ENCODE measurements at regions not wholly inside any gene's neighbourhood (a gene's known extent, or its start where the extent isn't known, plus 50 kb on each side); places are given as distances from the start of the nearest gene placed in this dataset.
A peak's percentile ranks its signal among the peaks of the same experiment; 100 is the strongest.

DNA sequence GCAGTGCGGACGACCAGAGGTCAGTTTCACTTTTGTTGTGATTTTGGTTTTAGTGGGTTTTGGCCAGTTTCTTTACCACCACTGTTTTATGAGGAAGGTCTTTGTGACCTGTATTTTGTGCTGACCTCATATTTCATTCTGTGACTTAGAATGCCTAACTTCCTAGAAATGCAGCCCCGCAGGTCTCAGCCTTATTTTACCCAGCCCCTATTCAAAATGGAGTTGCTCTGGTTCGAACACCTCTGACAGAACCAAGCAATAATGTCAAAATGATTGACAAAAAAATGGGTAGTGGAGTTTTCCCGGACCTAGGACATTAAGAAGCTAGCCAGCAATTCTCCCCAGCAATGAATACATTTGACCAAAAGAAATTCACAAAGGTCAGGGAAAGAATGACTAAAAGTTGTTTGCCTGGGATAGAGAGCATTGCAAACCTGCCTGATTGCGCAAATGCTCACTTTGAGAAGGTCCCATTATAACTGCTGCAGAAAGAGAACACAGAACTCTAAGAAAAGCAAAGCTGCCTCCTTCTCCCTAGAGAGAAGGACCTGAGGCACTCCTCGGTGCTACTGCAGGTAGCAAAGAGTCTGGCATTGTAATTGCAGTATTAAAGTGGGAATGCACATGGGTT, 288.8 kb downstream of the ADGB start:
- DNase-seq, result no peak

DNA sequence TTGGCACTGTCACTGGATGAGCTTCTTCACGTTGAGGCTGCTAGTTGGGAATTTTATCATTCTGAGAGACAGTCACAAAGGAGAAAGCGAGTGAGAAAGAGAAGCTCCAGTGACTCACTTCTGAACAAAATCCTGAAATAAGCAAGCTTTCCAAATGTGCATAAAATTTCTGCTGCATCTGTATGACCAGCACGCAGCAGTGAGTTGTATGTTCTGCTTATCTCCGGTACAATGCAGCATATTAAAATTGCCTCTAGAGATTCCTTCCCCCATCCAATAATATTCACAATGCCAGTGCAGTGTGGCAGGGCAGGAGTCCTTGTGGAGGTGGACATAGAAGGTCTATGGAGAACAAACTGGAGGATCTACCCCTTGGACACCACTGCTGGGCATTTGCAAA, 290.5 kb downstream of the ADGB start:
- DNase-seq, result no peak

DNA sequence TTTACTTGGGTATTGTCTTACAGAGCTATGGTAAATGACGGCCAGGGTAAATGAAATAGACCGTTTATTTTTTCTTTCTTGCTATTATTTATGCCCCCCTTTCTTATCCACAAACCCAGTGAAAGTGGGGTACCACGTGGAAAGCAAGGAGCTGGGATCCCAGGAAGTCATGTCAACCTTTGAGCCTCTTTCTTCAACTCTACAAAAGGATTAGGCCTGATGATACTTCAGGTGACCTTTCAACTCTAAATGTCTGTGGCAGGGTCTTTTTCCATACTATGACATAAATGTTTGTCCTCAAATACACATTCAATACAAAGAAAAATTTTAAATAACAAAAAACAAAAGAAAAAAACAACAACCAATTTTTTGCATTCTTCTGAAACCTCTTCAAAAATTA, 291.4 kb downstream of the ADGB start:
- no peak for DNase-seq

DNA sequence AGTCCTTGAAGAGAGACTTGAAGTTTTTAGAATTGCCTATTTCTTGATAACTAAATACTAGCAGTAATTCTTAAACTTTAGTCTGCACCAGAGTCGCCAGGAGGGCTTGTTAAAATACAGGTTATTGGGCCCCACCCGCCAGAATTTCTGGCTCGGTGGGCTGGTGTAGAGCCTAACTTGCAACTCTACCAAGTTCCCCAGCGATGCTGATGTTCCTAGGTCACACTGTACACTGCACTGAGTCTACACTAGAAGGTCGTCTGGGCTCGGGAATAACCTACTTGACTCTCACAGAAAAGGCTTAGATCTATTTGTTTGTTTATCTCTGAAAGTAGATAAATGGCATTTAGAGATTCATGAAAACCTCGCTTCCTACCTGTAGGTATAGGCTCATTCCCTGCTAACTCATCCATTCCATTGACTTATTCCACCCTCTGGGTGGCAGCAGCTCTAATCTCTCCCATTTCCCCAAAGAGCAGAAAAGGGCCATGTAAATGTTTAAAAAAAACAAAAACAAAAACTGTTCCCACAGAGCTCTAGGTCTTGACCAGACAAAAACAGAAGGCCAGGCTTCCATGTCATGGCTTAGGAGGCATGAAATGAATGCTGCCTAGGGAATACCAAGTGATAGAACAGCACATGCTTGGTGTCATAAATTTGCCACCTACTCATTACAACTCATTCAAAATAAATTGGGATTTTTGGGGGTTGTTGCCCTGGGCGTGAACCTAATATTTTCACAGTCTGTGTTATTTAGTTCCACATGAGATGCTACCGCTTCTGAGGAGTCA, 292.1 kb downstream of the ADGB start:
- peak; percentile 88 for DNase-seq

DNA sequence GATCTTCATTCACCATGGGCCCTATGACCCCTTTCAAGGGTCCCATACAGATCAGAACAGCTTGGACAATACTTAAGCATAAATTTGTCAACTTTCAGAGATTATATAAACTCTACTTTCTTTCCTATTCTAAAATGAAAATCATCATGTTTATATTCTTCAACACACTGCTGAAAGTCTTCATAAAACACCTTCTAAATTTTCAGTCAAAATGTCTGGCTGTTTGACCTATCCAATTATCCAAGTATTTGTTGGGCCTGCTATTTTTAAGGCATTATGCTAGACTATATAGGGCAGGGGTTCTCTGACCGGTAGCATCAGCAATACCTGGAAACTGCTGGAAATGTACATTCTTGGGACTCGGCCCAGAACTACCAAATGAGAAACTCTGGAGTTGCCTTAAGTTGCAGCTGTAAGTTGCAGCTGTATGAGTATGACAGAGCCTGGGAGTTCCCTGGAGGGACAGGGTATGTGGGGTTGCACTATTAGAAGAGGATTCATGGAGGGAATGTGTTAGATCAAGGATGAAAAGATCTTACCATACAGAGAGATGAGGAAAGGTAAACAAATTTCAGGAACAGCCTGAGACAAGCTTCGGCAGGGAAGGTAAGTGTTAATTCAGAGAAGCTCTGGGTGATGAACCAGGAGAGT, 293.0 kb downstream of the ADGB start:
- DNase-seq, result no peak

DNA sequence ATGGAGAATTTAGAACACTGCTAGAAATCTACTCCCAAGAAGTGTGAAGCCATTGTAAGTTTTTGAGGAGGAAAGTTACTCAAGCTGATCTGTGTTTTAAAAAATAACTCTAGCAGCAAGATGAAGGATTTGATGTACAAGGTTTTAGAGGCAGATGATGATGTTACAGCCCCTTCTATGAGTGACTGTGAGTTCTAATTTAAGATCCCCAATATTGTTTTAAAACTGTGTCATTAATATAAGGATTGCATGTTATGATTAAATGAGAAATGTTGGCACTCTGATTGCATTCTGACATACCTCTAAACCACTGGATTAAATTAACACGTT, 293.5 kb downstream of the ADGB start:
- no peak for DNase-seq

DNA sequence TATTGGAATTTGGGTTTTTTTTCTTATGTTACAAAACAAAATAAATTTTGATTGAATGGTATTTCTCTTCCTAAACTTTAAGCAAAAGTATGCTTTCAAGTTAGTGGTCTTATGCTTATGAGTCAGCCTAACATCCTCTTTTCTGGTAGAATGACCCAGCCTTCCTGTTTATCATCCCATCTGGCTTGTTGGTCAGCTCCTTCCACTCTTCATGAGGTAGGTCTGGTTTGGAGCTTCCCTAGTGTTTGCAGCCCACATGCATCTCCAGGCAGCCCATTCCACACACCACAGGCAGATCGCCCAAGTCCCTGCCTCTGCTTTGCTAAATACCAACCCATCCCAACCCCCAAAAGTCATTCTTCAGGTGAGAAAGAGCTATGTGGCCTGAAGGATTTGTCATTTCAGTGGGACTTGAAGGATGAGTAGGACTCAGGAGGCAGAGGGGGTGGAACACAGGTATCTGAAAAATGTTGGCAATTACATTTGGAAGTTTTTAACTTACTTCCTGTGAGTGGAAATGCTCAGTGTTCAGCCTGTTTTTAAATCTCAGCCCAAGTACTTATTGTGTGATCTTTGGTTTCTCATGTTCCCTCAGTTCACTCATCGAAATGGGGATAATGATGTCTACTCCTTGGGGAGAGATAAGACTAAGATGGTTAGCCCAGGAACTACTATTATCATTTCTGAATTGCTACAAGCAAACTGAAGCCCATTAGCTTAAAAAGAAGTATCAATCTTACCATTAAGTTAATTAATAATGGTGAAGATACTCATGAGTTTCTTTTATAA, 294.0 kb downstream of the ADGB start:
- DNase-seq, result no peak

DNA sequence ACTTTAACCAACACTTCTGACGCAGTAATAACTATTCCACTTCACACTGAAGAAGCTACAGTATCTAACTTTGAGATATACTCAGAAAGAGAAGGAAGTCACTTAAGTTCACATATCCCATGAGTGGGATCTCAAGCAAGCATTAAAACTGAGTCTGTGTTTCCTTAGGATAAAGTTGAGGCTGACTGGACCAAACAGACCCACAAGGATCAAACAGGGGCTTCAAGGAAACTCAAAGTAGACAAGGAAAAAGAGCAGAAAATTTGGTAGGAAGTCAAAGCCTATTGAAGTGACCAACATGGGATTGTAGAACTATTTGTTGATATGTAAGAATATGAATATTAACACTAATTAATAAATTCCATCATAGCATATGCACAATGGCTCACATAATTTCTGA, 294.9 kb downstream of the ADGB start:
- DNase-seq, result no peak

DNA sequence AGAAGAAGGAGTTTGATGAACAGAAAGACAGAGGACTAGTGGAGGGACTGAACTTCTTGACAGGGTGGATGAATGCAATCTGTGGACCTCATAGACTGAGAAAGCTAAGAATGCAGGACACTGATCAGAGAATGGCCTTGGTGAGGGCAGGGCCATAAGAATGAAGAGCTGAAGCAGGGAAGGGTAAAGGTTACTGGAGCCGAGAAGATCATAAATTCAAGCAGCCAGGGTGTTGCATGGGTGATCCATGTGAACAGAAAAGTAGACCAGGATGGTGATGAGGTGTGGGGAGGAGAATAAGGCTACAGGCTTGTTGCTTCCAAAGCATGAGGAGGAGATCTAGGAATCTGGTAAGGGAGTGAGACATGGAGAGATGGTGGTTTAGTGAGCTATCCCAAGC, 295.9 kb downstream of the ADGB start:
- no peak for DNase-seq

DNA sequence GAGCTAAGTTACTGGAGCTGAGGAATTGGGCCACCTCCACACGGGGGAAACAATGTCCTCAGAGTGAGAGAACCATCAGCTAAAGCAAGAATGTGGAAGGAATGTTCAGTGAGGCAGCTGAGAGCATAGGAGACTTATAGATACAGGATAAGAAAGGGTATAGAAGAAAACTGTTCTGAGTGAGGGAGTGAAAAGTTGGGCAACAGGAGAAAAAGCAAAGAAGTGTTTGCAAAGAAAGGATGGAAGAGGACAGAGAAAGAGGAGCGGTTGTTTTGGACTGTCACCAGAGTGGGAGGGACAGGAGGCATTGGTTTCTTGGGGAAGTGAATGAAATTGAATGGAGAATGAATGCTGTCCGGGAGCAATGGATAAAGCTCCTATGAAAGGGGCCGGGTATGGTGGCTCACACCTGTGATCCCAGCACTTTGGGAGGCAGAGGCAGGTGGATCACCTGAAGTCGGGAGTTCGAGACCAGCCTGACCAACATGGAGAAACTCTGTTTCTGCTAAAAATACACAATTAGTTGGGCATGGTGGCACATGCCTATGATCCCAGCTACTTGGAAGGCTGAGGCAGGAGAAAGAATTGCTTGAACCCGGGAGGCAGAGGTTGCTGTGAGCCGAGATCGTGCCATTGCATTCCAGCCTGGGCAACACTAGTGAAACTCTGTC, 296.5 kb downstream of the ADGB start:
- no peak for DNase-seq

DNA sequence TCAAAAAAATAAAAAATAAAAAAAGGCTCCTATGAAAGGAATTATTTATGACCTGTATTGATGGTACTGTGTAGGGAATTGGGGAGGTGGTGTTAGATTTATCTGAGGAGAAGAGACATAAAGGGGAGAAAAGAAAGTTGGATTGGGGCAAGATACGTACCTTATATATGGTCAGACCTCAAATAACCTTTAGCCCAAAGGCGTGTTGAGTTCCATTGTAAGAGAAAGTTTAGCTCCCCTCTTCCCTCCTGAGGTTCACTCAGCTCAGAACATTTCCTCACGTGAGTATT, 296.9 kb downstream of the ADGB start:
- DNase-seq, result no peak

DNA sequence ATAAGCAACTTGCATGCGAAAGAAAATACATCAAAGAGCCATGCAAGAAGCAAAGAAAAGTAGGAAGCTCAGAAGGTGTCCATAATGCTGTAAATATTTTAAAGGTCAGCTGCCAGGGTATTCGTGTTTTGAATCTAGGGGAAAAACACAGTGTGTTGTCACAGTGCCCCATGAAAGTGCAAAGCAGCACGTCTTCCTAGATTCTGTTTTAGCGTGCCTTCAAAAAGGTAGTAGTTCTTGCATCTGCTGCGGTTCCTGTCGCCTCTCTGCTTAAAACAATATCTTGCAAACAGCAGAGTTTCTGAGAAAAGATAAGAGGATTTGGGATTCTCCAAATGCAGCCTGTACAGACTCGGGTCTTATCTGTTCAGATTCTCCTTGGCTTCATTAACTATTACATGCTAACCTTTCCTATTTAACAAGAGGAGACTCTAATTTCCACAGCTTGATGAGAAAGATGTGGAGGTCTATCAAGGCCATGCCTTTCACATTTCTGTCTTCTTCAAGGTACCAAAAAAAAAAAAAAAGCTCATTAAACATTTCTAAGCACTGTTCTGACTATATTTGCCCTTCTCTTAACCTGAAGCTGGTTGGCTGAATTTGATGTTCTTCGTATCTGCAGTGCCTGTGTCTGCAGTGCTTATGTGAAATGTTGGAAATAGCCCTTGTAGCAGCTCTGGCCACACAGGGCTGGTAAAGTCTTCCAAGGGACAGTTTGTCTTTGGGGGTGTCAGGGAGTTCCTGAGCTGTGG, 297.5 kb downstream of the ADGB start:
- no peak for DNase-seq

DNA sequence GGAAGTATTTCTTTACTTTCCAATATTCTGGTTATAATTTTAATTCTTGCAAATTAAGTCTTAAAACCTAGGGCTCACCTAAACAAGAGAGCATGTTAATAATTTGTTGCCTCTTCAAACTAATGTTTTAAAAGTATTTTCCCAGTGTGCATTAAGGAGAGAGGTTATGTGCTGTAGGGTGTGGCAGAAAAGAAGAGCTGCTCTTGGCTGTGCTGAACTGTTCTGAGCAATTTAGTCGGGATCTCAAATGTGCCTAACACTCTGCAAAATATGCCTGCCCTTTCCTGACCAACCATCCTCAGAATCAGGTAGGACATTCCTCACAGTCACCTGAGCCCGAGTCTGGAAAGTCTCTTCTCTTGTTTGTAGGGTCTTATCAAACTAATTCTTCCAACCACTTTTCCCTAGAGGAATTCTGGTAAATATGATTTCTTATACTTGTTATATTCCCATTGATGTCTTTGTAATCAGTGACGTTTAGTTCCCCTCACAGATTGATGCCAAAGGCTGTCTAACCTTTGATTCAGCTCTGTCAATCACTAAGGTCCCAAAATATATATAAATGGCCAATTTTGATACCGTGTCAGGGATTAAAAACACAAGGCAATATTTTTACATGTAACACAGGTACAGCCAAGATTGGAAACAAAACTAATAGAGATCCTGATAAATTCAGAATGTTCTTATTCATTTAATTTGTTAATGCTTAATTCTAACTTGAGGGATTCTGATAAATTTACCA, 298.4 kb downstream of the ADGB start:
- DNase-seq, result no peak

DNA sequence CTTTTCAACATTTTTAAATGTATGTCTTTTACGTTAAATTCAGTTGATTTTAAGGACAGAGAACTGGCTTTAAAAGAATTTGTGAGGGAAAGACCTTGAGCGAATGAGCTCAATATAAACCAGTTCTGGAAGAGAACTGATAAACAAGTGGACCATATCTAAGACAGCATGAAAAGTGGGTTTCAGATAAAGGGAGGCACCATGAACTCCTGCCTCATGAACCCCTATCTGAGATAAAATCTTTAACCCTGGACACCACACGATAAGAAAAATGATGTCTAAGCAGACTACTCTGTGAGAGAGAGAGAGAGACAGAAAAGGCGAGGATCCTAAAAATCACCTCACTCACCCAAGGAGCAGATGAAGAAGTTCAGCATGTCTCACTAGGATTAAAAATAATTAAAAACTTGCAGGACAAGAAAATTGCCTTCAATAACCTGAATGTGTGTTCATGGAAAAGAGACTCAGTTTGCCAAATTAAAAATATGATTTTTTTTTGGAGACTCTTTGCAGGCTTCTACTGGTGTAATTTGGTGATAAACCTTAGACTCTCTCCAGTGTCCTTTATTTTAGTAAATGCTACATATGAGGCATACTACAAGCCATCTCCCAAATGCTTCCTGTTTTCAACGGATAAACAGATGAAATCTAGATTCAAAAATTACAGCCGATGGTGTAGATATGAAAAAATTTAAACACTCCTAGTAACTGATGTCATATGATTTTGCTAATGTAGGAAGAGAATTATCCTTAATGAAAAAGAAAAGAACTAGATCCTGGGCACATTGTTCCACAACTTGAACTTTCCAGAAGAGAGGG, 299.5 kb downstream of the ADGB start:
- no peak for DNase-seq

DNA sequence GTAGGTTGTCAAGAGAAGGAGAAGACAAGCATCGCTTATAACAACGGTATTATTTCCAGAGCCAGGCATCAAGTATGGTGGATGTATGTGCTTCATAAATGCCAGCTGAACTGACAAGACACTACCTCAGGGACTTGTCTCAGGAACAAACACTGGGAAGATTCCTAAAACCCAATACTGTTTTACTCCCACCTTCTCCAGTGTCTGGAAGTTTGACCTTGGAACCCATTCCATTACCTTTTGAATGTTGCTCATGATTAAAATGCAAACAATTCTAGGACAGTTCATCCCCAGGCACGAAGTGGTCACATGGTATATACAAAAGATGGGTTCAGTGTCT, 300.1 kb downstream of the ADGB start:
- no peak for DNase-seq

DNA sequence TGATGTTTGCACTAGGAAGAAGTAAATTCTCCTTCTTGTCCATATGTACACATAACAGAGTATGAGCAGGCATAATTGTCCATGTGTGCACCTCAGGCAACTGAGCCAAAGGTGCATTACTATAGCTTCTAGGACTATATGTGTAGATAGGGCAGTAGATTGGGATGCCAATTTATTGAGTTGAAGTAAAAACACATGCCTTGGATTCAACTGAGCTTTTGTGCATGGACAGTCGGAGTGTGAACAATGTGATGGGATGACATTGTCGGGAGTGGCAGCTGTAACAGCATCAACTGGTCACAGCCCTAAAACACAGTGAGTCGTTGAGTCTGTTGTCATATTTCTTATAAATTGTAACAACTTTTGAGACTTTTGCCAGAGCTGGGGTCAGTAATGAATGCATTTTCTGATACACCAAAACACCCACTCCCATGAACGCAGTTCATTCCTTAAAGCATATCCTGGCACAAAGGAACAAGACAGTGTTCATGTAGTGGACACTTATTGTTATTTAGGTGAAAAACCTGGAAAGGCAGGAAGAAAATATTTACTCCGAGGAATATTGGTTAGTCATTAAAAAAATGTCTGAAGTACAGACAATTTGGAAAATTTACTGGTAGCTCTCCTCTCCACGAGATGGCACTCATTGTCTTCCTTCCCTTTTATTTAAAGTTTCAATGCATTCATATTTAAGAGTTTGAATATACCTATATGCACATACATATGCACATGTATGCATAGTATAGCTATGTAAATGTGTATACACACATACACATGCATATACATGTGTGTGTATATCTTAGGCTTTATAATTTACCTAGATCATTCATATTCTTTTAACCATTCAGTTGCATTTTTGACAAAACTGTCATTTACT, 302.0 kb upstream of the STXBP5 start:
- DNase-seq, result no peak

DNA sequence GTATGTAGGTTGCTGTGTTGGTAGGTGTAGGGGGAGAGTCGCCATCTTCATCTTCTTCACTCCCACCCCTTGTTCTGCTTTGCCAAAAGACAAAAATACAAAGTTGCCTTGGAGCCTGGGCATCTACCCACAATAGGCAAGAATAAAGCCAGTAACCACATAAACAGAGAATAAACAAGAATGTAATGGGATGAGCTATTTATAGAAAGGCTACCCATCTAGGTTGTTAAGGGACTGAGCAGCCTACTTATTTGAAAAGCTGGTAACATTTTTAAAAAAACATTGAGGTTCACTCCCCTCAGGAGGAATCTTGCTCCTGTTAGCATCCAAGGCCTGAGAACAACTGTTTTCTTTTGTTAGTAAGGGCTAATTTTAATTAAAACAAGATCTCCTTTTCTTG, 301.4 kb upstream of the STXBP5 start:
- DNase-seq, result no peak

DNA sequence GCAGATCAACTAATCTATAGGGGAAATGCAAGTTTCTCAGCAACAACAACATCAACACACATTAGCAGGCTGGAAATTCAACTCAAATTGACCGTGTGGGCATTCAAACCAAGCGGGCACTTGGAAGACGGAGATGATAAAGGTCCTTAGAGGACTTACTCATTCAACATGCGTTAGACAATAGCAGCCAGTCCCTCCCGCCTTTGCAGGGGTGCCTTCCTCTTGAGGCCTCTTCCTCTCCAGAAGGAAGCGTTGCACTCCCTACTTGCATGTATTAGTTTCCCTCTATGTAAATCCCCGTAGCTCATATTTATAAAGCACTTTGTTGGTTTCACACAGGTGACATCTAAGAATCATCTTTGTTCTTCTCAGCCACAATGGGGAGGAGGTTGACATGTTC, 300.8 kb upstream of the STXBP5 start:
- no peak for DNase-seq

DNA sequence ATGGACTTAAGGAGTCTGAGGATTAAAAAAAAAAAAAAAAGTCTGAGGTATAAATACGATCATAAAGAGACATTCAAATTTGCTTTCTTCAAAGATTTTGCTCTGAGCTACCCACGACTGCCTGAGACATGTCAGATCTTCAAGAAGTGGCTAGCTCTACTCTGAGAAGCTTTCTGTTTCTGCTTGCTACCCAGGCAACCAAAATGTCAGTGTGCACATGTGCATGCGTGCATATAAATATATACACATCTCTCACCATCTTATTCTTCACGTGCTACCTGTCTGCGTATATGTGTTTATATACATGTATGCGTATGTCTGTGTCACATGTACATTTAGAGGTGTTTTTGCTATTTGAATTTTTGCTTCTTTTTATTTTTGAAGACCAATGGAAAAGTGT, 299.6 kb upstream of the STXBP5 start:
- DNase-seq, result no peak

DNA sequence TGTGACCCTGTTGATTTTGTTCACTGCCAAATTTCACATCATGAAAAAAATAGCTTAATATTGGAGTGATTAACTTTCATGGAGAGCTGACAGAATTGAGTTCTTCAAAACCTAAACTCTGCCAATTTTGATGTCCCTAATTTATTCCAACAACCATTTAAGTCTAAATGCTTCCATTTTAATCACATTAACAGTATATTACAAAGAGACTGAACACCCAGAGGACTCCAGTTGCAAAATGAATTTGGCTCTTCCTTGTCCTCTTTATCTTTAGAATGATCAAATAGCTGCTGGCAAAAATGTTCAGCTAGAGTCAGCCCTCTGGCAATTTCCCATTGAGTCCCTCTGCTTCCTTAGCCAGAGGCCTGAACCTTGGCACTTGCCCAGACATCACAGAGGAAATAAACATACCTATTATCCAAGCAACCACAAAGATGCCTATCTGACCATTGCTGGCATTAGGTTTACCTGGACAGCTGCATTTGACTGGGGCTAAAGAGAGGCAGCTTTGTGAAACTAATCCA, 299.0 kb upstream of the STXBP5 start:
- DNase-seq, result no peak

Measured in NCI-H524 treated with DMSO at 0.1 percent for 48 hours (cell line).